Muscle layer of duodenum (tissue), 2 donors: ENCODE measurements at regions not wholly inside any gene's neighbourhood (a gene's known extent, or its start where the extent isn't known, plus 50 kb on each side); places are given as distances from the start of the nearest gene placed in this dataset.
A peak's percentile ranks its signal among the peaks of the same experiment; 100 is the strongest.

Experiments
- H3K27ac ChIP-seq: one replicate; pipeline ENCODE4 v1.7.0; 2013; ENCODE audit warnings: mild to moderate bottlenecking, low read length
- H3K27me3 ChIP-seq: one replicate; pipeline ENCODE4 v1.7.0; 2013; ENCODE audit warnings: low read depth, mild to moderate bottlenecking, control low read depth, low read length
- H3K36me3 ChIP-seq, 2 donors: one replicate each; pipeline ENCODE4 v1.7.0; 2013; ENCODE audit warnings: low read length in 2 of 2, control low read depth in 1 of 2, mild to moderate bottlenecking in 1 of 2; ENCODE audit not compliant: insufficient read depth in 2 of 2, control insufficient read depth in 1 of 2
- H3K4me1 ChIP-seq, 2 donors: one replicate each; pipeline ENCODE4 v1.7.0; 2013; ENCODE audit warnings: low read length in 2 of 2, mild to moderate bottlenecking in 2 of 2, control low read depth in 1 of 2, moderate library complexity in 1 of 2; ENCODE audit not compliant: insufficient read depth in 2 of 2, control insufficient read depth in 1 of 2
- H3K4me3 ChIP-seq, 2 donors: one replicate each; pipeline ENCODE4 v1.7.0; 2013; ENCODE audit warnings: low read length in 2 of 2, low read depth in 1 of 2, mild to moderate bottlenecking in 1 of 2
- H3K9me3 ChIP-seq, 2 donors: one replicate each; pipeline ENCODE4 v1.7.0; 2013; ENCODE audit warnings: low read length in 2 of 2, control low read depth in 1 of 2, mild to moderate bottlenecking in 1 of 2; ENCODE audit not compliant: control insufficient read depth in 1 of 2
- donor health status: healthy.

DNA sequence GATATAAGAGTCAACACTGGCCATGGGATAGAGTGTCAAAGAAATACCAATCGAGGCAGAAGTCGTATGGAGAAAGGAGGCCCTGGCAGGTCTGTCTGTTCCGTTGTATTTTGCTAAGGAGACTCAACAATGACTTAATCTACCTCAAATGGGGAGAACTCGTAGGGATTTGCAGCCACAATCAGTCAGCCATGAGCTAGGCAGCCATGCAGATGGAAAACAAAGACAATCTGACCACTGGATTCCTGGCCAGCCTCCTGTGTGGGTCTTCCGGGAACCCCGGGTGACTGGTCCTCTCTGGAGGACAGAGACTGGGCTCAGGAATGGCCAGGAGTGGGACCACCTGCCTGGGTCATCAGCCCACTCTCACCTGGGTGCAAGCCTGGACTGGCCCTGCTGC lies 167.8 kb downstream of the ETS2 start:
- Histone ChIP-seq H3K27ac (no peak overlapping the region), H3K36me3 (no peaks in the 10 kb centered on the region)

DNA sequence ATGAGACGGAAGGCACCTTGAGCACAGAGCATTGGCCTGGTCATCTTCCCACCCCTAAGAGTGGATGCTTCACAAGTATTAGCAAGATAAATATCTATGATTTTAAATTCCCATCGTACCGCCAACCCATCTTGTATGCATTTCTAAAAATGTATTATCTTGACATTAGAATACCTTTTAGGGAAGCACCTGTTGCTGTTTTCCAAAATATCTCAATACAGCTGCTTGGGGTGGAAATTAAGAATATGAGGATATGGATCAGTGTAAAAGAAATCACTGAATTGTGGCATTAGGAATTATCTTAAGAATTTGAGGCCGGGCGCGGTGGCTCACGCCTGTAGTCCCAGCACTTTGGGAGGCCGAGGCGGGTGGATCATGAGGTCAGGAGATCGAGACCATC lies 166.3 kb downstream of the ETS2 start:
- Histone ChIP-seq H3K36me3 (no peaks in the 10 kb centered on the region), H3K4me1 (no peaks in the 10 kb centered on the region), H3K27ac (no peak overlapping the region), H3K27me3 (no peaks in the 10 kb centered on the region), H3K9me3 (no peaks in the 10 kb centered on the region), H3K4me3 (no peak overlapping the region)

More for the DNA sequence above, 167.8 kb downstream of the ETS2 start:
- Histone ChIP-seq H3K9me3 (no peaks in the 10 kb centered on the region), H3K27me3 (no peaks in the 10 kb centered on the region), H3K4me1 (no peaks in the 10 kb centered on the region), H3K4me3 (no peak overlapping the region)

DNA sequence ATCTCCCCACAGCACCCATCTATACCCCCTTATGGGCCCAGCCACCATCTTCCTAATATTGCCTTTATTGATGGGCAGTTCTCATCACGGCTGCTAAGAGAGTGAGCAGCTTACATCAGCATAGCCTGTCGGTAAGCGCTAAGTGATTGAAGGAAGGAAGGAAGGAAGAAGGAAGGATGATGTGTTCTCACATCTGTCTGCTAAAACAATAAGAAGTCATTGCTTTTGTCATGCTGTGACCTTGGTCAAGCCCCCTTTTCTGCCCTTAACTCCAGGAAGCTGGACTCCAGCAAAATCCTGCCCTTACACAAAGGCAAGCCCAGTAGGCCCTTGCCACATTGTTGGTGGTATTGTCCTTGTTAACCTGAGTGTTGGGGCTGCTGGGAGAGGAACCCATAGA lies 165.0 kb downstream of the ETS2 start:
- Histone ChIP-seq H3K4me1 (no peaks in the 10 kb centered on the region), H3K9me3 (no peaks in the 10 kb centered on the region), H3K36me3 (no peaks in the 10 kb centered on the region), H3K27me3 (no peaks in the 10 kb centered on the region), H3K27ac (no peak overlapping the region), H3K4me3 (no peak overlapping the region)

DNA sequence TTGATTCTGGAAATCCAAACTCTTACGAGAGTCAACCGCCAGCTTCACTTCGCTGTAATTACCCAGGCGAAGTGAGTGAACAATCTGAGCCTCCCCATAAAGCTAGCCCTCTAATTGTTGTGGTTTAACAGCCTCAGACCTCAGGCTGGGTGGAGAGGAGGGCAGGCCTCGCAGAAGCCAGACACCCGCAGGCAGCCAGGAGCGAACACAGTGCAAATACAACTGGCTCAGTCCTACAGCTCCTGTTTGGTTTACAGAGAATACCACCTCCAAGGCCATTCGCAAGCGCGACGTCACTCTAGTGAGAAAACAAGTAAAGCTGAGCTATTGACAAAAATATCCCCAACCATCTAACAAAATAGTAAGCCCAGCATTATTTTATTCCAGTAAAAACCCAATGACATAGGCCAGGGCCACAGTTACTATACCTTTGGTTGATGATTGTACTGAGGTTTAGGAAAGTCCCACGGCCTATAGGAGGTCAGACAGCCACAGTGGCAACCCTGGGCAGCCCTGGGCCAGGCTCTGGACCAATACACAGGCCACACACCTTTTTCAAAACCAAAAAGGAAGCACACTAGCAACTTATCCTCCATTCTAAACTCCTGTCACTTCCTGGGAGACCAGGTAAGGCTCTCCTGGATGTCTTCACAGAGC lies 163.3 kb downstream of the ETS2 start:
- no peak overlapping the region for H3K4me3 ChIP-seq
- no peaks in the 10 kb centered on the region for H3K4me1 ChIP-seq
- no peaks in the 10 kb centered on the region for H3K27me3 ChIP-seq
- H3K36me3 ChIP-seq = no peaks in the 10 kb centered on the region
- no peaks in the 10 kb centered on the region for H3K9me3 ChIP-seq
- no peak overlapping the region for H3K27ac ChIP-seq

DNA sequence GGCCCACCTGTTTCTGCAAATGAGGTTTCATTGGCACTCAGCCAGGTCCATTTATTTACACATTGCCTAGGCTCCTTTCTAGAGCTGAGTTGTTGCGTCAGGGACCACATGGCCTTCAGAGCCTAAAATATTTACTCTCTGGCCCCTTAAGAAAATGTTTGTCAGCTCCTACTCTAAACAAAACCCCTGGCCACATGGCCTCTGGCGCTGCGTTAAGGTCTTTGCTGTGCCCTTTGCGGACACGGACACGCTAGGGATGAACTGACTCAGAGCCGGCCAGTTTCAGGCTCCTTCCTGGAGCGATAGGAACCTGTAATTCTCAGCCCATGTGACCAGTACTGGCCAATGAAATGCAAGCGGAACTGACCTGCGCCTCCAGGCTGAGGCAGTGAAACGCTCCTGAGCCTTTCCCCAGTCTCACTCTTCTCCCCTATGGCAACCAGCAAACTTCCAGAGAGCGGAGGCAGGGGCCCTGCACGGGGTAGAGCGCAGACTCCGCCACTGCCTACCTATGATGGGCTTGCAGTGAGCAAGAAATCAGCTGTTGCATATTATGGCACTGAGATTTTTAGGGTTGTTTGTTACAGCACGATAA lies 160.3 kb downstream of the ETS2 start:
- Histone ChIP-seq H3K27ac (no peak overlapping the region), H3K4me3 (no peak overlapping the region), H3K4me1 (no peaks in the 10 kb centered on the region), H3K9me3 (peaks cover 0 to 6% of the 10 kb centered on the region in 2 donors), H3K27me3 (no peaks in the 10 kb centered on the region), H3K36me3 (no peaks in the 10 kb centered on the region)

DNA sequence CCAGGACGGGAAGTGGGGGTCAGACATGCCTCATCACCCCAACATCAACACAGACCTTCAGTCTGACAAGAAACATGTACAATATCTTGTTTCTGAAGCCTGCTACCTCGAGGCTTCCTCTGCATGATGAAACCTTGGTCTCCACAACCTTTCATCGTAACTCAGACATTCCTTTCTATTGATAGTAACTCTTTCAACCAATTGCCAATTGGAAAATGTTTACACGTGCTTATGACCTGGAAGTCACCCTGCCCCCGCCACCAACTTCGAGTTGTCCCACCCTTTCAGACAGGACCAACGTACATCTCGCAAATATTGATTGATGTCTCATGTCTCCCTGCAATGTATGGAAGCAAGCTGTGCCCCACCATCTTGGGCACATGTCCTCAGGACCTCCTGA lies 159.5 kb downstream of the ETS2 start:
- Histone ChIP-seq H3K9me3 (peaks cover 0 to 6% of the 10 kb centered on the region in 2 donors), H3K27me3 (no peaks in the 10 kb centered on the region), H3K4me1 (no peaks in the 10 kb centered on the region), H3K4me3 (no peak overlapping the region), H3K27ac (no peak overlapping the region), H3K36me3 (no peaks in the 10 kb centered on the region)

DNA sequence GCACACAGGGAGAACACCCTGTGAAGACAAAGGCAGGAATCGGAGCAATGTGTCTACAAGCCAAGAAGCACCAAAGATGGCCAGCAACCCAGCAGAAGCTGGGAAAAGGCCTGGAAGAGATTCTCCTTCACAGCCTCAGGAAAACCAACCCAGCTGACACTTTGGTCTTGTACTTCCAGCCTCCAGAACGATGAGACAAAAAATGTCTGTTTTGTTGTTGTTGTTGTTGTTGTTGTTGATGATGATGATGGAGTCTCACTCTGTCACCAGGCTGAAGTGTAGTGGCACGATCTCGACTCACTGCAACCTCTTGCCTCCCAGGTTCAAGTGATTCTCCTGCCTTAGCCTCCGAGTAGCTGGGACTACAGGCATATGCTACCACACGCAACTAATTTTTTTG lies 157.3 kb downstream of the ETS2 start:
- H3K4me1 ChIP-seq = peaks cover 0 to 9% of the 10 kb centered on the region in 2 donors

DNA sequence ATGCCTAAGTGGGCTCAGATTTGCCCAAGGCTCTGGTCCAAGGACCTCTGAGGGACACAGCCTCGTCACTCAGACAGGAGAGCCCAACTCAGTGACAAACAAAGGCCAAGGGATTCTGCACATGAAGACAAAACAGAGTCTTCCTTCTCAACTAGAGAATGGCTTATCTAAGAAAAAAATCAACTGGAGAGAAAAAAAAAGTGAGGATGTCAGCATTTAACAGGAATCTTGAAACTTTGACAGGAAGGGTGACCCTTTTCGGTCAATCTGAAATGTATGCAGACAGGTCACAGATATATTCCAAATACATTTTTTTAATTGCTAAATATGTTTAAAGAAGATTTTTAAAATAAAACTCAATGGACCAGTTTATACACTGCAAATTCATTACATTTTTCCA lies 154.5 kb downstream of the ETS2 start:
- H3K36me3 ChIP-seq = no peaks in the 10 kb centered on the region
- peak overlapping the region; percentile 65 for H3K27ac ChIP-seq
- H3K4me1 ChIP-seq = peaks cover 0 to 19% of the 10 kb centered on the region in 2 donors
- no peaks in the 10 kb centered on the region for H3K27me3 ChIP-seq
- peaks cover 0 to 6% of the 10 kb centered on the region in 2 donors for H3K9me3 ChIP-seq
- H3K4me3 ChIP-seq = no peak overlapping the region

More for the DNA sequence above, 157.3 kb downstream of the ETS2 start:
- Histone ChIP-seq H3K36me3 (no peaks in the 10 kb centered on the region), H3K27me3 (no peaks in the 10 kb centered on the region), H3K27ac (no peak overlapping the region), H3K4me3 (no peak overlapping the region), H3K9me3 (peaks cover 0 to 6% of the 10 kb centered on the region in 2 donors)

DNA sequence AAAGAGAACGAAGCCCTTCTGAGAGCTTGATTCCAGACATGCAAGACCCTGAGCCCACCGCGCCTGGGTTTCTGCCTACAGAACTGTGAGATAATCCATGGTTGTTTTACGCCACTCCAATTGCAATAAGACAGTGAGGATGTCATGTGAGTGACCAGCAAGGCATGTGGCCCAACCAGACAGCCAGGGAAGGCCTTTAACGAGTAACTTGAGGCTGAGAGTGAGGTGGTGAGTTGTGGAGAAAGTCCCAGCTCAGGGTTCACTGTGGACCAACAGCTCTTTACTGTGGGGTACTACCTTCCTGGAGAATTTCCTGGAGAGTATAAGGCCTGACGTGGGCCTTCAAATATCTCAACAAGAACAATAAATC lies 153.9 kb downstream of the ETS2 start:
- H3K4me1 ChIP-seq = peaks cover 0 to 19% of the 10 kb centered on the region in 2 donors
- peak overlapping the region; percentile 65 for H3K27ac ChIP-seq
- H3K36me3 ChIP-seq = no peaks in the 10 kb centered on the region
- peaks cover 0 to 6% of the 10 kb centered on the region in 2 donors for H3K9me3 ChIP-seq
- H3K4me3 ChIP-seq = no peak overlapping the region
- H3K27me3 ChIP-seq = no peaks in the 10 kb centered on the region

DNA sequence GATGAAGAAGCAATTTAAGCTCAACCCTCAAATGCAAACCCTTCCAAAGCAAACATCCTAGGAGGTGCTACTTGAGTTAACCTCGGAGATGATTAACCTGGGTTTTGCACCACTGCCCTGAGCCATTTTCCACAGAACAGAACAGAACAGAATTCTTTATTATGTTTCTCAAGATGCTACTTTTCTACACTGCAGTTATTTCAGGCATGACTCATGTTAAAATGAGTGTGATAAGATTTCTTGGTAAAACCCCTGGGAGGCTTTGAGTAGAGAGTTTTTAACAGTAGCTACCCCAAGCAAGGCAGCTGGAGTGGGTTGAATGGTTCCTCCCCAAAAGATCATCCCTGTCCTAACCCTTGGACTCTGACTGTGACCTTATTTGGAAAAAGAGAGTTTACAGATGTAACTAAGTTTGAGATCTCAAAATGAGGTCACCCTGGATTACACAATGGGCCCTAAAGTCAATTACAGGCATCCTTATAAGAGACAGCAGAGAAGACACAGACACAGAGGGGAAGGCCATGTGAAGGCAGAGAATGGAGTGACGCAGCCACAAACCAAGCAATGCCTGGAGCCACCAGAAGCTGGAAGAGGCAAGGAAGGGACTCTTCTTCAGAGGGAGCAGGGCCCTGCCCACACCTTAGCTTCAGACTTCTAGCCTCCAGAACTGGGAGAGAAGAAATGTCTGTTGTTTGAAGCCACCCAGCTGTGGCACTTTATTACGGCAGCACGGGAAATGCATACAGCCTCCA lies 153.4 kb downstream of the ETS2 start:
- H3K4me1 ChIP-seq = peaks cover 0 to 19% of the 10 kb centered on the region in 2 donors
- peak overlapping the region; percentile 65 for H3K27ac ChIP-seq
- no peak overlapping the region for H3K4me3 ChIP-seq
- peaks cover 0 to 6% of the 10 kb centered on the region in 2 donors for H3K9me3 ChIP-seq
- no peaks in the 10 kb centered on the region for H3K36me3 ChIP-seq
- no peaks in the 10 kb centered on the region for H3K27me3 ChIP-seq

DNA sequence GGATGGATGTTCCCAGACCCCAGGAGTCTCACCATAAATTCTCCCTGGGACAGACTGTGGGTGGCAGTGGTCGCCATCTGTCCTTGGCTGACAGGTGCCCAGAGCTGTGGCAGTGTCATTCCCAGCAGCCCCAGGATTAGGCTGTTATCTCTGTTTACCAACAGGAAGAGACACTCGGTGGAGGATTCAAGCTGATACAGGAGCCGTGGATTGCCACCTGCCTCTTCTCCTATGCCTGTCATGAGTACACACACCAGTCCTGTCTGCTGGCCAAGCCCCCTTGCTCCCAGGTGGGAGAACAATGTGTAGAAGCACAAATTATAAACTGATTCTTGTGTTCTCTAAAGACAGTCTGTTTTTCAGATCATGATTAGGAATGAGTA lies 152.6 kb downstream of the ETS2 start:
- no peaks in the 10 kb centered on the region for H3K27me3 ChIP-seq
- H3K27ac ChIP-seq = peak overlapping the region; percentile 0
- H3K4me3 ChIP-seq = no peak overlapping the region
- peaks cover 0 to 19% of the 10 kb centered on the region in 2 donors for H3K4me1 ChIP-seq
- no peaks in the 10 kb centered on the region for H3K36me3 ChIP-seq
- peaks cover 0 to 6% of the 10 kb centered on the region in 2 donors for H3K9me3 ChIP-seq
